NCI-H345 treated with DMSO at 0.1 percent for 48 hours (cell line): ENCODE measurements at regions not wholly inside any gene's neighbourhood (a gene's known extent, or its start where the extent isn't known, plus 50 kb on each side); places are given as distances from the start of the nearest gene placed in this dataset.
A peak's percentile ranks its signal among the peaks of the same experiment; 100 is the strongest.

ENCODE experiments used
- DNase-seq: peaks from one replicate; lab custom pipeline; 2025; ENCODE audit not compliant: unreplicated experiment; lab: John Stamatoyannopoulos, UW

DNA sequence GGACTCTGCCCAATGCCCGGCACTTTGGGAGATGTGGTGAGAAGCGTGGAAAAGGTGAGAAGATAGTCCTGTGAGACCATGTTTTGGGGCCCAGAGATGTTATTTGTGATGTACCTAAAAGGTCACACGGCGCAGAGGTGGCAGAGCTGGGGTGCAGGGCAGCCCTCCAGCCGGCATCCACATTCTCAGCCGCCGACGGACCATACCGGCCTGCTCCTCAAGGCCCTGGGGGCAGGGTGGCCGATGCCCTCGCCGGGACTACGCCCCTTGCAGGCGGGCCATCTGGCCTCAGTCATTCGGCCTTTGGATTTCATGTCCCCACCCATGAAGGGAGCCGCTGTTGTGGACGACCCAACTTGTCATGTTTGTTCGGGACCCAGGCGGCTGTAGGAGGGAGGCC, 131.4 kb upstream of the GSE1 start:
- DNase-seq, result no peak

DNA sequence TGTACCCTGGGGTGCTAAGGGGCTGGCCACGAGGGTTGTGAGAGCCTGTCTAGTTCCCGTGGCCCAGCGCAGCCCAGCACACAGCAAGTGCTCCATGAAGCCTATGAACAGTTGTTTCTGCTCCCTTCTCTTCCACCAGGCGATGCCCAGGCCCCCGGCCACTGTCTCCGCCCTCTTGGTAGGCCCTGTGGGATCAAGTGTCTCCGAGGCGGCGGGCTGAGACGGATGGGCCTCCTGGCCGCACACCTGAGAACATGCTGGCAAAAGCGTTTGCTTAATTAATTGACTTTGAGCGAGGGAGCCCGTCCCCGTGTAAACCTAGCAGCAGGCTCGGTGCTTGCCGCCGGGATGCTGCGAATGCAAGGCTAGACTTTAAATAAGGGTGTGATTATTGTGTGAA, 129.7 kb upstream of the GSE1 start:
- no peak for DNase-seq

DNA sequence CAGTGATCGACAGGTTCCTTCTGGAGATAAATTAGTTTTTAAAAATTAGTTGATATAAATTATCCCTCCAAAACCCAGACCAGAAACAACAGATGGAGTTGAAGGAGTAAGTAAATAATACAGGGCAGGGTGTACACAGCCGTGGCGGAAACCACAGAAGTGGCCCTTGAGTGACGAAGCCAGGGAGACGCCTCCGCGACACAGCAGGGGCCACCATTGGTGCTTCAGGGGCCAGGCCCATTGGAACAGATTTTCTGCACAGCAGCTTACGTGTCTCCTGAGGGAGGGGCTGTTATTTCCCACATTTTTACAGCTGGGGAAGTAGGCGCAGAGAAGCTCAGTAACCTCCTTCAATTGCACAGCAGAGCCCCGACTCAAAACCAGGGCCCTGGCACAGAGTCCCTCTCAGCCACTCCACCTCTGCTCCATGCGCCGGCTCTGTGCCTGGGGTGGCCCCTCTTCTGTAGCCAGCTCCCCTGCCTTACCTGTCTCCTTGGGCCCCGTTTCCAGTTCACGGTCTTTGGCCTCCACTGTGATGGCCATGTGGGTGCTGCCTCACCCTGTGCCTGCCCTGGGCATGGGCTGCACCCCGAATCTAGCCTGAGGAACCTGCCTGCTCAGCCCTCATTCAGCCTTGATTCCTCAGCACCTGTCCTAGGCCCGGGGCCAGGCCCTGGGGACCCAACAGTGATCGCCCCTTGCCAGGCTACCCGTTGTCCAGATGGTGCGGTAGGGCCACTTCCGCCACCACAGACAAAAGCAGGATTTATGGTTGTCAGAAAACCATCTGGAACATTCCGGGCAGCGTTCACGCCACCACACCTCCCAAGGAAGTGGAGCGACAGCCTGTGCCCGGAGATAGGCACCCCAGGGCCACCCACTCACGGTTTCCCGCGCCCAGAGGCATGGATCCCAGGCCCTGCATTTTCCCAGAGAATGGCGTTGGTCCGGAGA, 128.5 kb upstream of the GSE1 start:
- DNase-seq, result peak; percentile 84

DNA sequence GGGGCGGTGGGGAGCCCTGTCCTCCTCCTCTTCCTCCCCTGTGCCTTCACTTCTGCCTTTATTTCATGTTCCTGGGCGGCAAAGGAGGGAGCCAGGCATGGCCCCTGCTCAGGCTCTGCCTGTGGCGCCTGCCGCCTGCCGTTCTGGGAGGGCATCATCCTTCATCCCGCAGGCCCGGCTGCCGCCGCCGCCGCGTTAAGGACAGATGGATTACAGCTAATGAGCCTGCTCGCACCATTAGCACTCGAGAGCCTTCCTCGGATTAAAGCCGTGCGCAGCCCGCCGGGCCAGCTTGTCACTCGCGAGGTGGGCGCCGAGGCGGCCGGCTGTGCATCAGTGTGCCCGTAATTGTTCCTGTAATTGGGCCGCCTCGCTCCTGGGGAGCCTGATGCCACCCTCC, 127.7 kb upstream of the GSE1 start:
- no peak for DNase-seq

DNA sequence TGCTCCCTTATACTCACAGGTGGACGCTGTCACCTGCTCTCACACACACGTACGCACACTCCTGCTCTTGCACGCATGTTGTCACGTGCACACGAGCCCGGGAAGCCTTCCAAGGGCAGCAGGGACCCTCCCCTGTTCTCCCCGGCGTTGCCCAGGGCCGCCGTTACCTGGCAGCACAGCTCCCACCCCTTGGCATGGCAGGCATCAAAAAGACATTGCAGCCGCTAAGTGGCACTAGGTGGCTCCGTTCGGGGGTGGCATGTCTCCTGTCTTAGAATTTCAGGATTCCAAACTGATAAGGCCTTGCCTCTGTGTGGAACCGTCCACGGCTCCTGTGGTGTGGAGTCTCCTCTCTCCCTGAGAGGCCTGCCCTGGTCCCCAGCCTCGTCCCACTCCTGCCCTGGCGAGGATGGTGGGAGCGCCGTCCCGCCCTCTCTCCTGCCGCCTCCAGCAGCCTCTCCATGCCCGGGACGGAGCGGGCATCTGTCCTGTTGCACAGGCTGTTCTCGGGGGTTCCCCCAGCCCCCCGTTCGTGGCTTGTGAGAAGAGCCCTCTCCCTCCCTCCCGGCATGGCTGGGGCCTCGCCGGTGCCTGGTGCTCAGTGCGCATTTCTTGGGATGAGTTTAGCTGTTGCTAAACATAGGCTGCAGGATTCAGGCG, 126.7 kb upstream of the GSE1 start:
- no peak for DNase-seq

DNA sequence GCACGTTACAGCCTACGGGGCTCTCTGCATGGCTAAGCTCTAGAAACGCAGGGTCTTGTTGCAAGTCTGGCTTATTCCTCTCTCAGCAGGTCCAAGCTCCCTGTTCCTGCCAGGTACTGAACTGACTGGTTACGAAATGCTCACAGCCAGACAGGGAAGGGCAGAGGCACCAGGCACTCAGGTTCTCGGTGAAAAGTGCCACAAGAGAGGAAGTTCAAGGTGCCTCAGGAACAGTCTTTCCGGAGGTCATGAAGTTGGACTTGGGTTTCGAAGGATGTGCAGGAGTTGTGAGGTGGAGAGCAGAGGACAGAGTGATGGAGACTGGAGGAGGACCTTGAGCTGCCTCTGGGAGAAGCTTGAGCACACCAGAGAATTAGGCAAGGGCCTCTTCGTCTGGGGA, 124.7 kb upstream of the GSE1 start:
- DNase-seq, result no peak

DNA sequence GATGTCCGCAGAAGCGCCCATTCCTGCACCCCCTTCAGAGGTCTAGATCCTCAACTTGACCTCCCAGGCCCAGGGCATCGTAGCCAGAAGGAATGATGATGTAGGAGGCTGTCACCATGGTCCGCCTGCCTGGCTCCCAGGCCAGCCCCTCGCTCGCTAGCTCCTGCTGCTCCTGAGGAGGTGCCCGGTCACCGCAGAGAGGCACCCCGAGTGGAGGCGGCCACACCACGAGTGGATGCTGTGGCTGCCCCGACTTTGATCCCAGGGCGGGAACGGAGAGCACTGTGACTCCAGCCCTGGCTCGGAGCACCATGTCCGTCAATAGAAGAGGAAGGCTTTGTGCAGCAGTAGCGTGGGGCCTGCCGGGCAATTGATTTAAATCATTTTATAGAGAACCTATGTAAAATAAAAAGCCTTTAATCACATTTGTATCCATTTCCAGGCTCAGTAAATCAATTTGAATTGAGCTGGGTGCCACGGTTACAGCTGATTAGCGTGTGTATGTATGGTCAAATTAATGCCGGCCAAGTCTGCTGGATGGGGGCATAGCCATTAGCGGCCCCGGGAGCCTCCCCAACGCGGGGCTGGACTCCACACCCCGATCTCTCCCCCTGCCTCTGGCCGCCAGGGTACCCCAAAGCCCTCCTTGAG, 122.6 kb upstream of the GSE1 start:
- DNase-seq, result no peak

DNA sequence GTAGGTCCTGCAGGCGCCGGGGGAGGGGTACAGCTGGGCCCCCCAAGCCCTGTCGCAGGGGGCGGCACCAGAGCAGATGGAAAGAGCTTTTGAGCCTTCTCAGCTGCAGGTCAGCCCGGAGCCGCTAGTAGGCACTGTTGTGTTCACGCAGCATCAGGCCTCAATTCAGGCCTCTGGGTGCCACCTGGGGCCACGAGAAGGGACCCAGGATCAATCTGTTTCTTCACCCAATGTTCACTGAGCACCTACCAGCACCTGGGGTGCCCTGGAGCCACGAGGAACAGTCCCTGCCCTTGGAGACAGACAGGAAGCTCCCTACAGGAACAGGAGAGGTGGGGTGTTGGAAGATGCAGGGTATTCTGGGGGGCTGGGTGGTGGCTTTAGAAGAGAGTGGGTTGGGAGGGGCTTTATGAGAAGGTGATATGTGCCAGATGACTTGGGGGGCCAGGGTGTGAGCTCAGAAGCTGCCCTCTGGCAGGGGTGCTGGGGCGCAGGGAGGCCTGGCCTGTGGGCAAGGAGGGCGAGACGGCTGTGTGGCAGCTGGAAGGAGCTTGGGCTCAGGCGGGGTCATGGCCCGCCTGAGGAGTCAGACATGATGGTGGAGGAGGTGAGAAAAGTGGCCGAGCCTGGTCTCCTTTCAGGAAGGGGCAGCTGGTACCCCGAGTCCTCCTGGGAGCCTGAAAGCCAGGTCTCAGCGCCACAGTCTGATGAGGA, 121.9 kb upstream of the GSE1 start:
- DNase-seq, result no peak

DNA sequence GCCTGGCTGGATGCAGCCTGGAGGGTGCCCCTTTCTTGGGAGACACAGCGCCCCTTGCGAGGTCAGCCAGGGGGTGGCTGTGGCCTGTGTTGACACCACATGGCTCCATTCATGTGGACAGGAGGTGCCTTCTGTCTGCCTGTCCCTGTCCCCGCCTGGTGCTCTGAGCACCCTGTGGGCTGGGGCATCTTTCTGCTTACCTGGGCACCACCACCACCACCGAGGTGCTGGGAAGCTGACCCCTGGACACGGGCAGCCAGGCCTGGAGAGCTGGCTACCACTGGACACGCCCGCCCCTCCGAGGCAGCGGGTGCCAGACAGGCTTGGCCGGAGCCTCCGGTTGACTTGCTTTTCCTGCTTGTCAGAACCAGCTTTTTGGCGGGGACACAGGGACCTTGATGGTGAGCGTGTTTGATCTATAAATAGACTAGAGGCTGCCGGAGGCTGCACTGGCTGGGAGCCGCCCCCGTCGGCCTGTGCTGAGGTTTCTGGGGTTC, 121.3 kb upstream of the GSE1 start:
- DNase-seq, result no peak

DNA sequence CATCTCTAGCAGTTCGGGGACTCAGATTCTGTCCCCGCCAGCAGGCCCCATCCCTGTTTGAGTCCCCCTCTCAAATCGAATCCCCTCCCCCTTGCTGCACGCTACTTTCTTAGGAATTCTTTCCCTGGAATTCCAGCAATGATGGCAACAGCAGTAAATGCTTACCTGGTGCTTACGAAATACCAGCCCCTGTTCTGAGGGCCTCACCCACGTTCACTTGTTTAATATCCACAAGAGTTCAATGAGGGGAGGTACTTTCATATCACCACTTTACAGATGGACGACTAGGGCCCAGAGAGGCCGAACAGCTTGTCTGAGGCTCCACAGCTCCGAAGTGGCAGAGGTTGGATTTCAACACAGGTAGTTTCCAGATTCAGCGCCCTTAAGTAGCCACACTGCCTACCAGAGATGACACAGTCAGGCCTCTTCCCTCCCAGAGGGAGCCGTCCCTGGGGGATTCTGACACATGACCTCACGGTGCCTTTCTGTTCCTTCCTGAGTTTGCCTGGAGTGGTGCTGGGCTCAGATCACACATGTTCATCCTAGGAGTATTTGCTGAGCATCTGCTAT, 120.7 kb upstream of the GSE1 start:
- DNase-seq, result no peak

DNA sequence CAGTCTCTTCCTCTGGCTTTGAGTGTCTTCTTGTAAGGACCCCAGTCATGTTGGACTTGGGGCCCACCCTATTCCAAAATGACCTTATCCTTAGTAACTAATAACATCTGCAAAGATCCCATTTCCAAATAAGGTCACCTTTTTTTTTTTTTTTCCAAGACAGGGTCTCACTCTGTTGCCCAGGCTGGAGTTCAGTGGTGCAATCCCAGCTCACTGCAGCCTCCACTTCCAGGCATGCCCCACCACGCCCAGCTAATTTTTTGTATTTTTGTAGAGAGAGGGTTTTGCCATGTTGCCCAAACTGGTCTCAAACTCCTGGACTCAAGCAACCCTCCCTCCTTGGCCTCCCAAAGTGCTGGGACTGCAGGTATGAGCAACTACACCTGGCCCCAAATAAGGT, 118.8 kb upstream of the GSE1 start:
- DNase-seq, result no peak

DNA sequence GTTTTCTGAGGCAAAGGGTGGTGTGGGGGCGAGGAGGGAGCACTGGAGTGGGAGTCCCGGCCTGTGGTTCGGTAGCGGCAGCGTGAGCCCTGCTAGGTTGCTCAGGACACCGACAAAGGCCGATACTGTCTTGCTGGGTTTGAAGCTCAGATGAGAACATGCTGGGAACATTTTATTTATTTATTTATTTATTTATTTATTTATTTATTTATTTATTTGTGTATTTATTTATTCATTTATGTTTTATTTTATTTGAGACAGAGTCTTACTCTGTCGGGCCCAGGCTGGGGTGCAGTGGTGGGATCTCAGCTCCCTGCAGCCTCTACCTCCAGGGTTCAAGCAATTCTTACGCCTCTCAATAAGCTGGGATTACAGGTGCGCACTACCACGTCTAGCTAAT, 117.9 kb upstream of the GSE1 start:
- DNase-seq, result no peak

DNA sequence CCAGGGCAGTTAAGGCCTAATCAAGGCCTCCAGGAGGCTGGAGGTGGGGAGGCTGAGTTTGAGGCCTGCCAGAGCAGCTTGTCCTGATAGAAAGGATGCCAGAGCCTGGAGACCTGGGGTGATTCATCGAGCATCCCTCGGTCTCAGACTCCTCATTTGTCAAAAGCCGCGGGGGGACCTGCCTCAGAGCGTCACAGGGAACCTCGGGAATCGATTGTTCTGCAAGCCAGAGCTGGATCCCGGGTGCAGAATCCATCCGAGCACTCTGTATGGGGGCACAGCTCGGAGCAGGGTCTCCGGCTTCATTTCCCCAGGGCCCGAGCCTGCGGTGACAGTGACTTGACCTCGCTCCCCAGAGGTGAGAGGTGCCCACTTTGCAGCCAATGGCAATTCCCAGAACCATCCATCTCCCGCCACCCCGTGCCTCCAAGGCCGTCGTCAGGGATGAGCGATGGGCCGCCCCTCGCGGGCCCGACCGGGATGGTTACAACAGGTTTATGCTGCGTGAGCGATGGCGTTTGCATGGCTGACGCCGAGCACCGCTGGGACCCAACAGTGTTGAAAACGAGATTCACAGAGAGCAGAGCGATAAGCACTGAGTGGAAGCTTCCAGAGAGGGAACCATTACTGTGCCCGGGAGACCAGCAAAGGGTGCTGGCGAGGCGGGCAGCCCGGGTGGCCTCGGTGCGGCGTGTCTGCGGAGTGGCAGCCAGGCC, 117.1 kb upstream of the GSE1 start:
- no peak for DNase-seq

DNA sequence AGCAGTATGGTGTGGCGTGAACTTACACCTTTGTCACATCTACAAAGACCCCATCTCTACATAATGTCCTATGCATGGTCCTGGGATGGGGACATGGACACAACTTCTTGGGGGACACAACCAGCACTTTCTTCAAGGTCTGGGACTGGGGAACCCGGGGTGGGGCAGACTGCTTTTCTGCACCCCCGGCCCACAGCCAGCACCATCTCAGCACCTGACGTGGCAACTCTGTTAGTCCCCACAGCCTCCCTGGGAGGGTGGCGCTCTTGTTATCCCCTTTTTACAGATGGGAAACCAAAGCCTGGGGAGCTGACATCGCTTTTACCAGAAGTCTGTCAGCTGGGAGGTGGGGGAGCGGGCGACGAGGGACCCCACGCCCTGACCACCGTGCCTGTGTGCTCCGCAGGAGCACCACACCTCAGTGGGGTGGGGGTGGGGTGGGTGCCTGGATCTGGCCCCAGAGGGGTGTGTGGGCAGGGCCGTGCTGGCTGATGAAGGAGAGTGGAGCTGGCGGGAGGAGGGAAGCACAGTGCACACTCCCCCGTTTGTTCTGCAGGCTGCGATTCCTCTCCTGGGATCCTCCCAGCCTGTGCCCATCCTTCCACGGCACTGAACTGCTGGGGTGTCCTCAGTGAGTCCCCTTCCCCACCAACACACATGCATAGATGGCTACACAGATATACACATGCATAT, 115.4 kb upstream of the GSE1 start:
- no peak for DNase-seq

DNA sequence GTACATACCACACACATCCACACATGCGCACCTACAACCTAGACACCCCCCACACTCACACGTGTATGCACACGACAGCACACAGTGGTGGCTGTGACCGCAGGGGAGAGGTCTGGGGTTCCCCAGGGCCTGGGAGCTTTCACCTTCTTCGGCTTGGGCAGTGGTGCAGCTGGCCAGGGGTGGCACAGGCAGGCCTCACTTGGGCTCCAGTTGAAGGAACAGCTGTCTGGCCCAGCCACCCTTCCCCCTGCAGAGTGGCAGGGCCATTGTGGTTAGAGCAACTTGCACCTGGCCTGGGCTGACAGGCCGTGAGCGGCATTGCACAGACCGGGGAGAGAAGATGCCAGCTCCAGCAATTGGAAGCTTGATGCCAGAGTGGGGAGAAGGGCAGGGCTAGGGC, 114.5 kb upstream of the GSE1 start:
- no peak for DNase-seq

DNA sequence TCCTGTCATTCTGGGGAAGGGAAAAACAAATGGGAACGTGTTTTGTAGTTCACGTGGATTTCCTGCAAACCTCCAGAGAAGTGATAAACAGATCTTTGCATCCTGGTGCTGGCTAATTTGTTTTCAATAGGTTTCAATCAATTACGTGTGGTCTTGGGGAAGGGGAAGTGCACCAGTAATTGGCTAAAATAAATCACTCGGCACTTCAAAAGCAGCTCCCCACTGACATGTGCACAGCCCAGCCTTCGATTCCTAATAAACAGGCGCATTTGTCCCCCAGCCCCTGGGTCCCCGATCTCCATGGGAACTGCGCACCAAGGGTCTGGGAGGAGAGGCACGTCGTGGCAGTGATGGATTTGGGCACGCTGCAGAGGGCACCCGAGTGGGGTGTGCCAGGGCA, 112.9 kb upstream of the GSE1 start:
- DNase-seq, result no peak

DNA sequence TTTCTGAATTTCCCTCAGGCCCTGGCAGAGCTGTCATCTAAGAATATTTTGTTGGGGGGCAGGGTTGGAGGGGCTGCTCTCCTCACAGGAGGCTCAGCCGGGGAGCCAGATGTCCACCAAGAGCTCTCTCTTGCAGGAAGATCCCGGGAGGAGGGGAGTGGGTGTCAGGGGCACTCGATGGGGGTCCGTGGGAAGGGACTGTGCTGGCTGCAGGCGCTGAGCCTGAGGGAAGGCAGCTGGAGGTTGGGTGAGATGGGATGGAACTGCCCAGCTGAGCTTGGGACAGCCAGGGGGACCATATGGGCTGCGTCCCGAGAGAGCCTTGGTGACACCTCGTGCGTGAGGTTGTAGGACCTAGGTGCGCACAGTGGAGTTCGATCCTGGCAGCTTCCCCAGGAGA, 111.2 kb upstream of the GSE1 start:
- DNase-seq, result no peak

DNA sequence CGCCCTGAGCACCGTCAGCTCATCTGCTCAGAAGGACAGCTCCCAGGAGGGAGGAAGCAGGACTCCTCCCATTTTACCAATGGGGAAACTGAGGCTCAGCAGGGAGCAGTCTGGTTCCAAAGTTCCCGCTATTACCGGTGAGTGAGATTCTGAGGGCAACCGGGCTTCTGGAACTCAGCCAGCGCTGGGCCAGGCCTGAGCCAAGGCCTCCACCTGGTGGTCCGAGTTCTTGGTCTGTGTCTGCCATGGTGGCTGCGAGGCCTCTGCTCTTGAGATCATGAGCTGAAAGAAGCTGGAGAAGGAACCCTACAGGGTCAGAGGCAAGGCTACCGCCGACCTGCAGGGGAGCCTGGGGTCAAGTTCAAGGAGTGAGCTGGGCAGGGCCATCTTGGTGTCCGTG, 110.8 kb upstream of the GSE1 start:
- no peak for DNase-seq

DNA sequence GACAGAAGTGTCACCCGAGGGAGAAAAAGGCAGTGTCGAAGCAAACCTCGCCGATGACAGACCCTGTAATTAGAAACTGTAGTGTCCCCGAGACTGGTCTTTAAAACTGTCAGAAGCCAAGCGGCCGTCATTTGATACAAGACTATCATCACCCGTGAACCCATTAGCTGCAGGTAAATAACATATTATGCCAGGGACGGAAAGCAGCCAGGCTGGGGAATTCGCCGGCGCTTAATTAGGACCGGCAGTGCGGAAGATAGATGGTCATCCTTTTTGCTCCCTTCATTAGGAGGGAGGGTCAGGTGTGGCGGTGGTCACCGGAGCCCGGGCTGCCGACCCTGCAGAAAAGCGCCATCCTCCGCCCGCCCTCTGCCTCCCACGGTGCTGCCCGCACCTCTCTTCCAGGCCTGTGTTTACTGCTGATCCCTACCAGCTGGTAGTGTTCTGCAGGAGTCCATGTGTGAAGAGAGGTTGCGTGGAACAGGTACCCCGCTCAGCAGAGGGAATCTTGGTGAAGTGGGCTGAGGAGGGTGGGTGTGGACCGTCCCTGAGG, 109.4 kb upstream of the GSE1 start:
- DNase-seq, result no peak
